ENCODE measurements at regions not wholly inside any gene's neighbourhood (a gene's known extent, or its start where the extent isn't known, plus 50 kb on each side); places are given as distances from the start of the nearest gene placed in this dataset.

DNA sequence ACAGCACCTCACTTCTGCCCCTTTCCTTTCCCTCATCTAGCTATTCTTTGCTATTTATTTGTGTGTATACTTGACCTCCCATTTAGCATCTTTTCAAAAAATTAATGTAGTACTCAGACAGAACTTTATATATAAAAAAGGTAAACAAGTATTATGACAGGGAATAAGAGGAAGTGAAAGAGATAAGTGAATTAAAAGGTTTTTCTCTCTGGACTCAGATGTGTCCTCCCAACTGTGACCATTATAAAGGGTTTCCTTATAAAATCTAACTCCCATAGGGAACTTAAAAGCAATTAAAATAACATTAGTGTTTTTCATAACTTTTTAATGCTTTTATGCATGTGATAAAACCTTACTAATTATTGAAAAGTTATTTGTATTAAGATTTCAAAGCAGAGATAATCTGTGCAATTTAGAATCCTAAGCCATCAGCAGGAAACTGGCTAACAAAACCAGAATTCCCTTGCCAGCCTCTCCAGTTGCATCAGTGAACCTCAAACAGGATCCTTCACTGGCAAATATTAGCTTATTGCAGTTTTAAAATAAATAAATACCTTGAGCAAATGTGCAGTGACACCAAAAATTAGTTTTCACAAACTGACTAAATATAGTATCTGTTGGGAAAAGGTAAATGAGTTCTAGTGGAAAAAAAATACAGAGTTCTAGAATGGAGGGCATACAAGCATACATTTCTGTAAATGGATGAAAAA is 930.7 kb downstream of the BCL11A start:
- DNase-seq = no peak

GRCh38 chr2:59604123-59604522 is 949.3 kb downstream of the BCL11A start:
- DNase-seq = no peak

DNA sequence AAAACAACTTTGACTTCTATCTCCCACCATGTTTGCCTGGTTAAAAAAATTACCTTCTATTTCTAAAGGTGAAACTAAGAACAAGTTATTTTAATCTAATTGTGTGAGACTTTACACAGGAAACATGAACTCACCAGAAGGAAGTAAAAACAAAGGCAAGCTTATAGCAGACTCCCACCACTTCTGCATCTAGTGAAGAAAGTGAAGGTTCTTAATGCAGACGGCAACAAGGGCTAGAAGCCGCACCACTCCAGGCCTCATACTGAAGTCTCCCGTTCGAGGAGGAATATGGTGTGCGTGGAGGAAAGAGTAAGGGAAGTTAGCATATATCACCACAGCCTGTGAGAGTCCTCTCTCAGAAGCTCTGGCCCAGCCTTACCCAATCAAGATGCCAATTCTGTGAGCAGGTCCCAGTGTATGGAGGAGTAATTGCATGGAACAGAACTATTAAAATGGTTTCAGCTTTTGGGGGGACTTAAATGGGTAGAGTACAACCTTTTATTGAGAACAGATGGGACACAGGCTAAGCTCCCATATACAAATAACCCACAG is 958.7 kb downstream of the BCL11A start:
- DNase-seq = no peak

DNA sequence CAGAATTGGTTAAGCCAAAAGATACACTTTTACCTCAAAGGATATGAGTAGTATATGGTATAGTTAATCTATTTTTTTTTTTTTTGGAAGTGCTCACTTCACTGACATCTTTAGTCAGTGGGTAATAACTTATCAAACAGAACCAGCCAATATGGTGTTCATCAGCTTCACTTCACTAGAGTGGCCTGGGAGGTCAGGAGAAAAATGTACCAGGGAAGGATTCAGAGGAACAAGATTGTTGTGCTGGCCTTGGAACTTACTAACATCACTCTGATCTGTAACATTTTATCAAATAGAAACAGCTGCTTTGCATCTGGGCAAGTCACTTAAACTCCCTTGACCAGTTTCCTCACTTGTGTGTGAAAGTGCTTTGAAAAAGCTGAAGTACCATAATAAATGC is 962.7 kb downstream of the BCL11A start:
- no peak for DNase-seq

- DNase-seq = no peak
These were observed 963.6 kb downstream of the BCL11A start for GRCh38 chr2:59589881-59590280.

- peak; percentile 68 for DNase-seq
These were observed 965.2 kb downstream of the BCL11A start for GRCh38 chr2:59588286-59588685.

DNA sequence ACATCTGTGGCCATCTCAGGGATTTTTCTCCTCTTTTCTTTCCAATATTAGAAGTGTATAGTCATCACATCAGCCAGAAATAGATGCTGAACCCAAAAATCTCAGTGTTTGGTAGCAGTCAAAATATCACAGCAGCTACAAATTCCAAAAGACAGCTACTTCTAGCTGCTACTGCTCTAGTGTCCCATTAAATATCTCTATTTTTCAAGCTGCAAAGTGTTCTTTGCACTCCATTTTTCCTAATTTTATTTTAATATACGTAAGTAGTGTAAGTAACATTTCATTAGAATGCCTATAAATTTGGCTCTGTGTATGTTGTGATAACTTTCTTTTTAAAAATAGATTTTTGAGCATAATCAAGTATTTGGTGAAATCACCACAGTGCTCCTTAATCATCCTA is 967.3 kb downstream of the BCL11A start:
- DNase-seq = no peak

DNA sequence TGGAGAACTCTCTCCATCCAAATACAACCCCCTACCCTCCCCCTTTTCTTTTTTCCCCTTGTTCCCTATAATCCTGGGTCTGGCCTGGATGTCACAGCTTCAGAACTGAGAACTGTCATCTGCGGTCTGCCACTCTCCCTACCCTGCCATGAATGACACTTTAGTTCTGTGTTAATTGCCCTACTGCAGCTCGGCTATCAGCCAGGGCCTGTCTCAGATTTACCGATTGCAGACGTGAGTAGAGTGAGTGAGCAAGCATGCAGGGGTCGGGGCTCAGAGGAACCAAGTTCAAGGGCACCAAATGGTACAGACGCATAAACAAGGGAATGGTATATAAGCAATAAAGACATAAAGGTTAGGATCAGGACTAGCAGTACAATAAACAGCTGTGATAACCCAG is 967.8 kb downstream of the BCL11A start:
- DNase-seq = no peak

DNA sequence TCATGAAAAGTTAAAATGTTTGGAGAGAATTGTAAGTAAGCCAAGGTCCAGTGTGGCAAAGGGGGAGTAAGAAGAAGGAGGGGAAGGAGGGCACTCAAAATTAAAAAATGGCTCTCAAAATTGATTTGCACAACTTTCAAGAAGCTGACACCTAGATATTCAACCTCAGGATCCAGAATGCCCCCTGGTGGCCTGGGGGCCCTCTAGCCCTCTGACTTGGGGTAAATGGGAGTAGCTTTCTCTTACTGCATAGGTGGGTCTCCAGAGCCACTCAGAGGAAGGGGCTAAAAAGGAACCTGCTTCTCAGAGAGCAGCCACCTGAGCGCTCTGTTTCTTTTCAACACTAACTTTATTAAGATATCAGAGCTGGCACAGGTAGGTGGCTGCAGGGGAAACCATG is 968.5 kb downstream of the BCL11A start:
- DNase-seq = no peak

DNA sequence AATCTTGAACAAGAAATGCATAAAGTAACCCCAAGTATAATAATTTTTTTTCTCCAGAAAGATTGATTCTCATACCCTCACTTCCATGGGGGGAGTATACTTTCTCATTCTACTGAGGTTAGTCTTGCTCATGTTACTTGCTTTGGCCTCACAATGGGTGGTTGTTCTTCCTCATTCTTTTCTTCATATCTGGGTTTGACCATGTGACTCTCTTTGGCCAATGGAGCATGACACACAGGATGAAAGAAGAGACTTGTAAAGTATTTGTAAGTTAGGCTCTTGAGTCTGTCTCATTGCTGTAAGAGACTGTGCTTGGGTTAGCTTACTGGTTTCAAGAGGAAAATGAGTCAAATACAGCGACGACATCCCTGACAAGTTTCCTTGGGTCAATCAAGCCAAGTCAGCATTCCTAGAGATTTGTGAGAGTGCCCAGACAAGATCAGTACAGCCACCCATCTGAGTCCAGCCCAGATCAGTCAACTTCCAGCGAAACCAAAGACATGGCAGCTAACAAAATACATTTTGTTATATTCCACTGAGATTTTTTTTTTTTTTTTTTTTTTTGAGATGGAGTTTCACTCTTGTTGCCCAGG is 970.2 kb downstream of the BCL11A start:
- no peak for DNase-seq

- DNase-seq = no peak
These were observed 975.1 kb downstream of the BCL11A start for GRCh38 chr2:59578349-59578748.

DNA sequence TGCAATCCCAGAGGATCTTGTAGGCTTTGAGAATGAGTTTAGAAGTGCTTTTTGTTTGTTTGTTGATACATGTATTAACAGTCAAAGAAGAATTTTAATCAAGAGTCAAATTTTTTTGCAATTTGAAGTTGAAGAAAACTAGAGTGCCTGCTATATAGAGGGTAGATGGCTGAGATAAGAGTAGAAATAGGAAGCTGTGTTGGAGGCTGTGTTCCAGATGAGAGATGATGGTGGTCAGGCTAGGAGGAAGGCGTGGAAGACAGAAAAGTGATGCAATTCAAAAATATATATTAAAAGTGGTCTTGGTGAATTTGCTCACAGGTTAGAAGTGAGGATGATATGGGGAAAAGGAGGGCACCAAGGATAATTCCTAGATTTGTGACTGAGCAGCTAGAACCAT is 978.3 kb downstream of the BCL11A start:
- no peak for DNase-seq

DNA sequence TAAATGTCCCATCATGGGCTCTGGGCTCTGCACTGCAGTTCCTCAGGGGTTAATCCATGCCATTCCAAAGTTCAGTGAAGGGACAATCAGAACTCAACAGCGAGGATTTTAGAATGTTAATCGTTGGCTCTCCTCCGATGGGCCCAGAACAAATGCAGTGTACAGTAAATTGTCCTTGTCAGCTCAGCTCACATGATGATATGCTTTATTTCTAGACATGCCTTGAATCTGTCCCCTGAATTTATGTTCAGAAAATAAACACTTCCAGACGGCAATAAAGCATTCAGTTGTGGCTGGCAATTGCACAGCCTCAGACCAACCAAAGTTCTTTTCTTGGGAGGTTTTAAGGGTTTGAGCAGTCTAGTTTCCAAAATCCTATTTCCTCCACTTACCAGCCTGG is 981.2 kb downstream of the BCL11A start:
- no peak for DNase-seq

- no peak for DNase-seq
These were observed 982.6 kb downstream of the BCL11A start for GRCh38 chr2:59570818-59571217.

- no peak for DNase-seq
These were observed 984.3 kb downstream of the BCL11A start for GRCh38 chr2:59569124-59569523.

DNA sequence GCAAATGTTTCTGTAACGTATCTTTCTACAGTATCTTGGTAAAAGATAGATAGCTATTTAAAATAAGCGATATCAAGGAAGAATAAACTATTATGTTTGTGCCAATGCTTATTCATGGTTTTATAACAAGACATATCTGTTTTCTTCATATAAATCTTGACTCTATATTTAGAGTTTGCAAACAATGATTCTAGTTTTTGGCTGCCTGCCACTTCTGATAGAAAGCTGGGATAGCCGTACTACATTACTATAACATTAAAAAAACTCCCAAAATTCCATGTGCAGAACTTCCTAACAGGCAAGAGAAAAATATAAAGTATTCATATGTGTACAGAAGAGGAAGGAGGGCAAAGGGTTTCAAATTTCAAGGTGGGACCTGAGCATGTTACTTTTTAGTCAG is 985.0 kb downstream of the BCL11A start:
- DNase-seq = no peak

- no peak for DNase-seq
These were observed 986.3 kb downstream of the BCL11A start for GRCh38 chr2:59567151-59567550.

GRCh38 chr2:59566739-59567138 is 986.7 kb downstream of the BCL11A start:
- DNase-seq = no peak

- DNase-seq = no peak
These were observed 992.2 kb downstream of the BCL11A start for GRCh38 chr2:59561281-59561680.

DNA sequence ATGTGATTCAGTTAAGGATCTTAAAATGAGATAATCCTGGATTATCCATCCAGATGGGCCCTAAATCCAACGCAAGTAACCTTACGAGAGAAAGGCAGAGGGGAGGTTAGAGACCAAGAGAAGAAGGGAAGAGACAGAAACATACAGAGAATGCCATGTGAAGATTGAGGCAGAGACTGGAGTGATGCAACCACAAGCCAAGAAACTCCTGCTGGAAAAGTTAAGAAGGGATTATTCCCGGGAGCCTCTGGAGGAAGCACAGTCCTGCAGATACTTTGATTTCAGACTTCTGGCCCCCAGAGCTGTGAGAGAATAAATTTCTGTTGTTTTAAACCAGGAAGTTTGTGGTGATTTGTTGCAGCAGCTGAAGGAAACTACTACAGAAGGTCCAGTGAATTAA is 992.7 kb downstream of the BCL11A start:
- DNase-seq = no peak

DNA sequence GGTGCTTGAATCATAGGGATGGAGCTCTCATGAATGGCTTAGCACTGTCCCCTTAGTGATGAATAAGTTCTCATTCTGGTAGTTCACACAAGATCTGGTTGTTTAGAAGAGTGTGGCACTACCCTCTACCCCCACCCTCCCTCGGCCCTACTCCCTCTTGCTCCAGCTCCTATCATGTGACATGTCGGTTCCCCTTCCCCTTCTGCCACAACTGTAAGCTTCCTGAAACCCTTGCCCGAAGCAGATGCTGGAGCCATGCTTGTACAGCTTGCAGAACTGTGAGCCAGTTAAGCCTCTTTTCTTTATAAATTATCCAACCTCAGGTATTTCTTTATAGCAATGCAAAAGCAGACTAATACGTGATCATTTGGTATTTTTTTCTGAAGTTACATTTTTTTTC is 1012.6 kb downstream of the BCL11A start:
- no peak for DNase-seq

DNA sequence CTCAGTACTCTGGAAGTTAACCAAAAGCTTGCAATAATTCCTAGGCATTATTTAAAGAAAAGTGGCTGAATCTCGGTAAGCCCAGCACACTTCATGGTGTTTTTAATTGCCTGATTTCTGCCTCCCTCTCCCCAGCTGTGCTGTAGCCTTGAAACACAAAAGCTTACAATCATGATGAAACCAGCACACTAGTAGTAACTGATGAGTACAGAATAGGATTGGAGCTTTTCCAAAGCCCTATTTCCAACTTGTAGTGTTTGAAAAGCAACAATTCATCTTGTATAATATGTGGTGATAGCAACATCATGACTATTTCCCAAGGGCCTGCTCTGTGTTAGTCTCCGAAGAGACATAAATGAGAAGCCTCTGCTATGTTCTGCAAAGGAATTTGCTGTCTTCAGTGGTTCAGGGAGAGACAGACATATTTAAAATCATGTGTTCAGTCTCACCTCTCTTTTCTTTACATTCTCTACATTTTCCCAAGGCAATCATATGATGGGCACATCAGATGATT is 1015.0 kb downstream of the BCL11A start:
- no peak for DNase-seq

DNA sequence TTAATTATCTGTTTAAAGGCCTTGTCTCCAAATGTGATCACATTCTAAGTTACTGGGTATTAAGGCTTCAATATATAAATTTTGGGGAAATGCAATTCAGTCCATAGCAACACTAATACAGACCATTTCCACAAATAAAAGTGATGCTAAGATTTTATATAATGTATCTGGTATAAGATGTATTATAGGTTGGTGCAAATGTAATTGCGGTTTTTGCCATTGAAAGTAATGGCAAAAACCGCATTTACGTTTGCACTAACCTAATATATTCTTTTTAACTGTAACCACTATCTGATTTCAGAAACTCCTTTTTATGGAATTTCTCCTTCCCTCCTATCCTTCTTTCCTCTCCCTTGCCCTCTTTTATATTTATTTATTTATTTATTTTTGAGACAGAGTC is 1020.6 kb downstream of the BCL11A start:
- no peak for DNase-seq

- no peak for DNase-seq
These were observed 1023.2 kb downstream of the BCL11A start for GRCh38 chr2:59530258-59530657.

DNA sequence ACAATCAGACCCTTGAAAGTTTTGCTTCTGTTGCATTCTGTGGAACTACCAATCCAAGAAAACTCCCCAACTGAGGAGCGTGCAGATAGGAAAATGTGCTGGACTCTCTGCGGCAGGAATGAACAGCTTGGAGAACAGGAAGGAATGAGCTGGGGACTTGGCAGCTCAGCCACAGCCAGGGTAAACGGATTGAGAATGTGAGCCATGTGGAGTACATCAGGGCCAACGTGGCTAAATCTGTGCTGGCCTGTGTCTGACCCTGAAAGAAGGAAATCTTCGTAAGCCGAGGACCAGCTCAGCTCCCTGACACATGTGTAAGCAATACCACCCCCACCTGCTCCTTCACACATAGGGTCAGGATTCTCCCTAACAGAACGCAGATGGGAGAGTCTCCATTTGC is 1023.7 kb downstream of the BCL11A start:
- no peak for DNase-seq
